Cerebellar nuclear complex (tissue), 1 donor: ENCODE measurements at regions not wholly inside any gene's neighbourhood (a gene's known extent, or its start where the extent isn't known, plus 50 kb on each side); places are given as distances from the start of the nearest gene placed in this dataset.
"Not testable (repeated sequence)": the region's sequence is repeated elsewhere in the genome, so short reads cannot be mapped to it uniquely, and the experiment has no call there.

ENCODE experiments used
- DNase-seq, 2 experiments: peaks; one replicate each; lab custom pipeline; 2025; lab: John Stamatoyannopoulos, UW

- DNase-seq, result no peak
These were observed 446.6 kb upstream of the HNRNPA3 start for GRCh38 chr2:176766005-176766404.

- no peak for DNase-seq
These were observed 444.4 kb upstream of the HNRNPA3 start for GRCh38 chr2:176768185-176768584.

- DNase-seq, result no peak
These were observed 443.6 kb upstream of the HNRNPA3 start for GRCh38 chr2:176769021-176769420.

- no peak for DNase-seq
These were observed 442.9 kb upstream of the HNRNPA3 start for GRCh38 chr2:176769499-176770370.

- DNase-seq, result no peak
These were observed 439.8 kb upstream of the HNRNPA3 start for GRCh38 chr2:176772816-176773215.

GRCh38 chr2:176774766-176775451 is 437.7 kb upstream of the HNRNPA3 start:
- no peak for DNase-seq

- DNase-seq, result no peak
These were observed 435.3 kb upstream of the HNRNPA3 start for GRCh38 chr2:176777262-176777661.

- no peak for DNase-seq
These were observed 432.7 kb upstream of the HNRNPA3 start for GRCh38 chr2:176779917-176780316.

- no peak for DNase-seq
These were observed 432.2 kb upstream of the HNRNPA3 start for GRCh38 chr2:176780348-176780747.

- DNase-seq, result no peak
These were observed 430.9 kb upstream of the HNRNPA3 start for GRCh38 chr2:176781570-176782217.

- DNase-seq, result no peak
These were observed 427.9 kb upstream of the HNRNPA3 start for GRCh38 chr2:176784633-176785200.

GRCh38 chr2:176789751-176790150 is 422.8 kb upstream of the HNRNPA3 start:
- no peak for DNase-seq

- no peak for DNase-seq
These were observed 422.1 kb upstream of the HNRNPA3 start for GRCh38 chr2:176790468-176790867.

- no peak for DNase-seq
These were observed 418.8 kb upstream of the HNRNPA3 start for GRCh38 chr2:176793792-176794191.

- DNase-seq, result no peak
These were observed 418.2 kb upstream of the HNRNPA3 start for GRCh38 chr2:176794392-176794791.

- DNase-seq, result no peak
These were observed 416.8 kb upstream of the HNRNPA3 start for GRCh38 chr2:176795823-176796222.

GRCh38 chr2:176796677-176797076 is 415.9 kb upstream of the HNRNPA3 start:
- DNase-seq, result not testable (repeated sequence)

GRCh38 chr2:176804392-176804791 is 408.2 kb upstream of the HNRNPA3 start:
- no peak for DNase-seq

- DNase-seq, result no peak
These were observed 407.2 kb upstream of the HNRNPA3 start for GRCh38 chr2:176805345-176805744.

GRCh38 chr2:176812246-176812775 is 400.3 kb upstream of the HNRNPA3 start:
- no peak for DNase-seq

GRCh38 chr2:176813156-176813555 is 399.4 kb upstream of the HNRNPA3 start:
- DNase-seq, result no peak

- no peak for DNase-seq
These were observed 399.0 kb upstream of the HNRNPA3 start for GRCh38 chr2:176813621-176814049.
